HG02885 (cell line): ENCODE measurements at regions not wholly inside any gene's neighbourhood (a gene's known extent, or its start where the extent isn't known, plus 50 kb on each side); places are given as distances from the start of the nearest gene placed in this dataset.
"Not testable (repeated sequence)": the region's sequence is repeated elsewhere in the genome, so short reads cannot be mapped to it uniquely, and the experiment has no call there.

ENCODE experiments used
- ATAC-seq: cut with Tn5 transposase; IDR thresholded peaks from one replicate; pipeline ENCODE4 v1.9.1; 2021; ENCODE audit warnings: mild to moderate bottlenecking; ENCODE audit not compliant: unreplicated experiment, poor library complexity

DNA sequence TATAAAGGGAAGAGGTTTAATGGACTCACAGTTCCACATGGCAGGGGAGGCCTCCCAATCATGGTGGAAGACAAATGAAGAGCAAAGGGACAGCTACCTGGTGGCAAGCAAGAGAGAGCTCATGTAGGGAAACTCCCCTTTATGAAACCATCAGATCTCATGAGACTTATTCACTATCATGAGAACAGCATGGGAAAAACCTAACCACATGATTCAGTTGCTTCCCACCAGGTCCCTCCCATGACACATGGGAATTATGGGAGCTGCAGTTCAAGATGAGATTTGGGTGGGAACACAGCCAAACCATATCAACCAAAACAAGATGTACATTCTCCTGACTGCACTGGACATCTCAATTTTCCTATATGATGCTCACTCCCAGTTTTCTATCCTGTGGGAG is 174.4 kb upstream of the CCDC54 start:
- not testable (repeated sequence) for ATAC-seq

DNA sequence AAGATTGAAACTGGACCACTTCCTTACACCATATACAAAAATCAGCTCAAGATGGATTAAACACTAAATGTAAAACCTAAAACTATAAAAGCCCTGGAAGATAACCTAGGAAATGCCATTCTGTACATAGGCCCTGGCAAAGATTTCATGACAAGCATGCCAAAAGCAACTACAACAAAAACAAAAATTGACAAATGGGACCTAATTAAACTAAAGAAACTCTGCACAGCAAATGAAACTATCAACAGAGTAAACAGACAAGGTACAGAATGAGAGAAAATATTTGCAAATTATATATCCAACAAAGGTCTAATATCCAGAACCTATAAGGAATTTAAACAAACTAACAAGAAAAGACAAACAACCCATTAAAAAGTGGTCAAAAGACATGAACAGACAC is 173.1 kb upstream of the CCDC54 start:
- ATAC-seq: no peak

DNA sequence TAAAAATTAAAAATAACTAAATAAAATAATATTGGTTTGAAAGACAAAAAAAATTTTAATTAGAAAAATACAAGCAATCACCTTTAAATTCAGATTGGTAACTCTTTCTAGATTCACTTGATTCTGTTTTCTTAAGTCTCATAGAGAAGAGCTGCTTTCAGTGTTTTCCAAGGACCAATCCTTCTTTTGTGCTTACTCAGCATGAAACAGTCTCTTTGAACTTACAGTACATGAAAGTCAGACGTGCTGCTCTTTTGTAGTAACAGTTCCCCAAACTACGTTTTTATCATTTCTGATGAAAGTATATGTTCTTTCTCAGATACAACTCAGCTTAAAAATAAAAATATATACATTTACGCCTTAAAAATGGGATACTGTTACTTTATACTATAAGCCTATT is 171.9 kb upstream of the CCDC54 start:
- ATAC-seq: no peak

DNA sequence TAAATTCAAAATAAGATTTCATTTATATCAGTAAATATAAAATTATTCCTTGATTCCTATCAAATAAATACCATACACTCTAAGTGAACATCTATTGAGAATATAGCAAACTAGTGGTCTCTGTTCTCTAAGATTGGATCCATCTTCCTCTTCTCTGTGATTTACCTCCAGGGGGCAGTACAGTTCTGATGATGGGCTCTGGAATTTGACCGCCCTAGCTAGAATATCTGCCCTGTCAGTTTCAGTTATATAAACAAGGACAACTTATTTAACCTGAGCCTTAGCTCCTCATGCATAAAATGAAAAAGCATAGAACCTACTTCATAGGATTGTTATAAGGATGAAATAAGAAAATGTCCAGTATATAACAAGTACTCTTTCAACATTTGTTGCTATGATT is 171.1 kb upstream of the CCDC54 start:
- peak; percentile 74 for ATAC-seq

DNA sequence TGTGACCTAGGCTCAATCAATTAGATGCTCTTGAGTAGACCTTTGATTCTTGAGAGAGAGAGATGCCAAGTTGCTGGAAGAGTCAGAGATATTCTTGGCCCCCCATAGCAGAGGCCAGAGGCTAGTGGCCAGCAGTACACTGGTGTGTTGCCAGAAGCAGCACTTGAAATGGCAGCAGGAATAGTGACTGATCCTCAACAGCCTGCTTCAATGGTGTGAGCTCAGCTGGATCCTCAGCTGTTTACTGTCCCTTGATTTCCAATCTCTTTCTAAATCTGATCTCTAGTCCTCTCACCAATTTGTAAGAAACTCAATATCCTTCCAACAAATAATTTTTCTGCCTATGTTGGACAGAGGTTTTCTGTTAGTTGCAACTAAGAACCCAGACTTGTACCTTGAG is 170.3 kb upstream of the CCDC54 start:
- no peak for ATAC-seq

DNA sequence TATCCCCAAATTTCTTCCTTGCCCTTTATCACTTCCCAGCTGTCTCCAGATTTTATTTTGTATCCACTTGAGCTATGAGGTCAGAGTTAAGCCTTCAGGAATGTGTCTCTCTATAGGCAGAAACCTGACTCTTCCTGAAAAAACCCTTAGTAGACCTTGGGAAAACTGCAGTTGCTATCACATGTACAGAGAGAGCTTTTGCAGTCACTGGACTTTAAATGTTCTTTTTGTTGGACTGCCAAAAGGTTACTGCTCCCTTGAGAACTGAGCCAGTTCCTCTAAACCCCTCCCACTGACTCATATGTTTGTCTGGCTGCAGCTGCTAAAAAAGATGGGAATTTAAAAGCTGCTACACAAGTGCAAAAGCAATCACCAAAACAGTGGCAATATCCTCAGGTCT is 169.1 kb upstream of the CCDC54 start:
- ATAC-seq: no peak

DNA sequence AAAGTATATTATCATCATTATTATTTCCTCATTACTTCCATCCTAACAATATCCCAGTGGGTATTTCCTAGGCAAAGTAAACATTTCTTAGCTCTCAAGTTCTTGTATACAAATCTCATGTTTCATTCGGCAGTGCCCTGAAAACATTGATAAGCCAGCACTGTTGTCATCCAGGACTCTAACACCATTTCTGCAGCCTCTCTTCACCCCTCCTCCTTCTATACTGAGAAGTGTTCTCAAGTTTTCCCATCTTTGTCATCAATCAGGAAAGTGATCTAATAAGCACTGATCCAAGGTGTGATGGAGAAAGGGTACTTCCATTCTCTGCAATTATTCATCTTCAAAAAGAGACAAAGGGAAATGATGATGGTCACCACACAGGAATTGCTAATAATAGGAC is 168.4 kb upstream of the CCDC54 start:
- no peak for ATAC-seq

DNA sequence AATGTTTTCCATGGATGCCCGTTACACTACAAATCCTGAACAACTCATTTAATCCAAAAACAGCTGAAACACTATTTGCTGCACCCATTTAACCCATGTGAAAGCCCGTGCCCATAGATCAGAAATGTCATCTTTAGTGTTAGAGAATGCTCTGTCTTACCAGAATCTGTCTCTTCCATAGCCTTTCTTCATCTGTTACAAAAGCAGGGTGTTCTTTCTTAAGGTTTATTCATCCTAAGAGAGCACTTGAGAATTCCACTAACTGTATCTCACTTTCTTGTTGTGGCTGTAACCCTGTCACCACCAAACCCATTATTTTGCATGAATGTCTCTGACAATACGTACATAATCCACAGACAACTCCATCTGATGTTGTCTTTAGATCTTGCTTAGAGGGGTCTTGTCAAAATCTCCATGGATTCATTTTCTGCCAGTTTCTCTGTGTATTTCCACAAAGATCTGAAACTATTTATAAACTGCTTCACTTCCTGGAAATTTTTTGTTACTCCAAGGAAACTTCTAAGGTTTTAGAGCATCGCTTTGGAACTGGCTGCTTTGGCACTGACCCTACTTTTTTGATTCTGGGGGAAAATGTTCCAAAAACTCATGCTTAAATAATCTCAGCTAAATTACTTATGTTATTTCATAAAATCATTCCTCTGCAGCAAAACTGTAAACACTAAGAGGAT is 167.8 kb upstream of the CCDC54 start:
- ATAC-seq: no peak

DNA sequence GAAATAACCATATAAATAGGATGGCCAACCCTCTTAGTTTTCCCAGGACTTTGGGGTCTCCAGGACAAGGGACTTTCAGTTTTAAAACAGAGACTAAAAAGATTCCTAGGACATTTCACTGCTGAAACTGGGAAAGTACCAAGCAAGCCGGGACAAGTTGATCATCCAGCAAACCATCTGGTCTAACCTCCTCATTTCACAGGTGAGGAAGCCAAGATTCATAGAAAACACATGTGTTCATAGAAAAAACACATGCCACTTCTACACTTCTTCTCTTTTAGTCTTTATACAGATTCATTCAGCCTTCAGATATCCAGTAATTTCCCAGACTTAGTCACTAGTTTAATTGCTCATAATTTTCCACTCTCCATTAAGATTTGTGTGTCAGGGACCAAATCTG is 165.6 kb upstream of the CCDC54 start:
- no peak for ATAC-seq

DNA sequence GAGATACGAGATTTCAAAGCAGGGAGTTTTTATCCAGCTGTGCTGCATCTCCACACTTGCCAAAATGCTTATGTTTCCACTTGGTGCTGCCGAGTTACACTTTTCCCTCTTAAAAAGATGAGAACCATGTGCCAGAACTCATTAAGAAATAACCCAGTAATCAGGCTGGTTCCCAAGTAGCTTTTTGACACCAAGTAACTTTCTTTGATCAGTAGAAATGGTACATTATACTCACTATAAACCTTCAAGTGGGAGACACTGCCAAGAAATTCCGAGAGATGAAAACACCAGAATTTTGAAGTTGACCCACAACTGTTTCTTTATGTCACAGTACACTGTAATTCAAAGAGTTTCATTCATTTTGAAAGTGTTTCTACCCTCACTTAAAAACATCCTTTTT is 164.6 kb upstream of the CCDC54 start:
- no peak for ATAC-seq

DNA sequence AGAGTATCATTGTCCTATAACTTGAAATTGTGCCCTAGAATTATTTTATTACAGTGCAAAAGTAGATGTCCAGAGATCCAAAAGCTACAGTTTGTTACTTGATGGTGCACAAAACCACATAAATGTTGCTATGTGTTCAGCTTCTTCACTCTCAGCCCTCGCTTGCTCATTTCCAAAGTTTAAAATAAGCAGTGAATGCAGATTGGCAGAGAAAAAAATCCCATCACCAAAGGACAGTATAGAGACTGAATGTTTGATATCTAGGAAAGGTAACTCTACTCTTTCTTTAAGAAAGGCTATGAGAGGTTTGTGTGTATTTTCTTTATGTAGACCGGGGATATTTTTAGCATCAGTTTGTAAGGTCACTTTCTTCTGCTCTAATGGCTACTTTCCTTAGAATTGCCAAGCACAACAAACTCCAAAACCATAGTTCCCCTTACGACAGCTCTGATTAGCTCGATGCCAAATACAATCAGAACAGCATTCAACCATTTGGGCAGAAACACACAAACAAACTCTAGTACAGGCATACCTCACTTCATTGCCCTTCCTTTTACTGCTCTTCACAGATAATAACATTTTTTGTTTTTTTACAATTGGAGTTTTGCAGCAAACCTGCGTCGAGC is 164.1 kb upstream of the CCDC54 start:
- no peak for ATAC-seq

DNA sequence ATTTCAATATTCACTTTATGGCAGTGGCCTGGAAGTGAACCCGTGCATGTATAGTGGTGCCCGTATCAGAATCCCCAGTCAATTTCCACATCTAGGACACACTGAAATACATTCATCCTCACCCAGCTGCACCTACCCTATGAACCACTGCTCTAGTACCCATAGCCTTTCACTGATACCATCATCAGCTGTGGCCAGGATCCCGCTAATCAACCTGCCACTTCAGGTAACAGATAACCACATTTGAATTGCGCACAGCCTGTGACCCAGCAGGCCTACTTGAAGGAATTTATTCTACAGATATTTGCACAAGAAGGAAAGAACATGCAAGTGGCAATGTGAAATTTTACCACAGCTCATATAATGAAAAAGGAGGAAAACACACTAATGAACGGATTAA is 161.0 kb upstream of the CCDC54 start:
- ATAC-seq: no peak

DNA sequence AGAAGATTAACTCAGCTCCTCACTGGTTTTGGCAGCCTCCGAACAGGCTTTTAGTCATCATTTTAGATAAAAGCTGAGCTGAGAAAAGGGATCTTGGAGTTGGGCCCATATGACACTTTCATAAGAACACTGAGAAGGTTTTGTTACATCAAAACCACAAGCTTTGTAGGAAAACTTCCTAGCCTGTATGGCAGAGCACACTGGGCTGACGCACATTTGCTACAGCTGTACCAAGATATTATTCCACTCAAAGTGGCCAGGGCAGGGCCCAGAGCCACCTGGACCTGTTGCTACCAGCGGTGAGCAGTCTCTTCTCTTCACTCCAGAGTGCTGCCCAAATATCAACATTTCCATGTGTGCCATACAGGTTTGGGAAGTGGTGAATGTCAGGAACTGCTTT is 160.5 kb upstream of the CCDC54 start:
- no peak for ATAC-seq

DNA sequence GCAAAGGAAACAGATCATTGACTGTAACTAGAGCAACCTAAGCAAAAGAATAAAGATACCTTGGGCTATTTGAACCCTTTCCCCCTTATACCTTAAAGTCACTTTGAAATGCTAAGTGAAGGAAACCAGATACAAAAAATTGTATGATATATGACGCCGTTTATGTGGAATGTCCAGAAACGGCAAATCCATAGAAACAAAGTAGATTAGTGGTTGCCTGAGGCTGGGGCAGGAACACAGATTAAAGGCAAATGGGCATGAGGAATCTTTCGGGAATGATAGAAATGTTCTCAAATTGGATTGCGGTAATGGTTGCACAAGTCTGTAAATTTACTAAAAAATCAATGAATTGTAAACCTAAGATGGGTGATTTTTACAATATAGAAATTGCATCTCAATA is 160.1 kb upstream of the CCDC54 start:
- ATAC-seq: no peak

DNA sequence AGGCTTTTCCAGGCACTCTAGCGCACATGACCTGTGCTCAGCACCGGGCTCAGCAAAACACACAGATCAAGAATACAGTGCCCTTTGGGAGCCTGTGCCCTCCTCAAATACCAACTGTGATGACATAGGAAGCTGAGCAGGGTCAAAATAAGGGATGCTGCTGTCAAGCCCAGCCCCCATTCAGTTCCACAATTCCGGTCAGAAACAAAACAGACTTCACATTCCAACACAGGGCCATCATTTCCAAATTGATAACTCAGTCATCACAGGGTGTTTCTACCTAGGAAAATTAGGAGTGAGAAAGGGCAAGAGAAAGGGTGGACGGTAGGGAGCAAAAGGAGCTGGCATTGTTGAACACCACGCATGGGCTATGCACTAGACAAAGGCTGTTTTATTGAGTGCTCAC is 158.4 kb upstream of the CCDC54 start:
- no peak for ATAC-seq

DNA sequence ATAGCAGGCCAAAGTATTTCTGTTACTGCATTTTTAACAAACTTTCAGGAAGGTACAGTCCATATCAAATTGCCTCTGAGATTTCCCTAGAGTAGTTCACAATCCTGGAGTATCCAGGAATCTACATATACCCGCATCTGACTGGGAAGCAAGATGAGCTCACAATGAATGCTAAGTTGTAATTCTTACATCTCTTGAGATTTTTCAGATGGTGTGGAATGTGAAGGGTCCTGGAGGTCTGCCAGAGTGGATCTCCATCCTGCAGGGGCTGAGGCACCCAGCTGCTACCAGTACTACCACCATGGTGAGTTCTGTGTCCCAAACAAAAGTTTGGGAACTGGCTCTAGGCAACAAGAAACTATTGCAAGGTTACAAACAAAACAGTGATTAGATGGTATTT is 156.7 kb upstream of the CCDC54 start:
- ATAC-seq: no peak

DNA sequence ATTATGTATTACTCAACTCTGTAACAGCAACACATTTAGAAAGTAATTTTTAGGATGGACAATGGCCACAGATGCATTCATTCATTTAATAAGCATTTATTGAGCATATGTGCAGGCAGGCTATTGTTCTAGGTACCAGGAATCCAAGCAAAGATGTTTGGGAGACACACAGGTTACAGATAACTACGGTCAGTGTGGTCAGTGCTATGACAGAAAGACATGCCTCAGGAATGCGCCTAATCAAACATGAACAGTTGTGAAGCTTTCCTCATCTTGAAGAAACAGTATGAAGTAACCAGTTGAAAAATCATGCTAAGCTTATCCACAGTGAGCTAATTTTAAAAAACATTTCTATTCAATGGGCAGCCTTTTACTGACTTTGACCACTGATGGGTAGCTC is 155.4 kb upstream of the CCDC54 start:
- ATAC-seq: no peak

DNA sequence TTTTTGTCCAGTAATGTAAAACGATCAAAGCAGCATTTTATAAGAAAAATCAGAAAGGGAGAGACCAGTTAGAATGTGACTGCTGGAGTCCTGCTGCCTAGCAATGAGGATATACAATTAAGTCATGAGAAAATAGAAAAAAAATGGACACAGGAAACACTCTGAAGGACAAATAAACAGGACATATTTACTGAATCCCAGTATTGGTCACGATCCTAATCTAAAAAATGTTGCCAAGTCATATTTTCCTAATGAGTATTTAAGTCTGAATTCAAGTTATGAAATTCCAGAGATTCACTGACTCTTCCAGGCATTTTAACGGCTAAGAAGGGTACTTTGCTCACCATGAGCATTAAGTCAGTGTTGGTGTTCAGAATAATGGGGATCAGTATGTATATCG is 154.3 kb upstream of the CCDC54 start:
- ATAC-seq: no peak

DNA sequence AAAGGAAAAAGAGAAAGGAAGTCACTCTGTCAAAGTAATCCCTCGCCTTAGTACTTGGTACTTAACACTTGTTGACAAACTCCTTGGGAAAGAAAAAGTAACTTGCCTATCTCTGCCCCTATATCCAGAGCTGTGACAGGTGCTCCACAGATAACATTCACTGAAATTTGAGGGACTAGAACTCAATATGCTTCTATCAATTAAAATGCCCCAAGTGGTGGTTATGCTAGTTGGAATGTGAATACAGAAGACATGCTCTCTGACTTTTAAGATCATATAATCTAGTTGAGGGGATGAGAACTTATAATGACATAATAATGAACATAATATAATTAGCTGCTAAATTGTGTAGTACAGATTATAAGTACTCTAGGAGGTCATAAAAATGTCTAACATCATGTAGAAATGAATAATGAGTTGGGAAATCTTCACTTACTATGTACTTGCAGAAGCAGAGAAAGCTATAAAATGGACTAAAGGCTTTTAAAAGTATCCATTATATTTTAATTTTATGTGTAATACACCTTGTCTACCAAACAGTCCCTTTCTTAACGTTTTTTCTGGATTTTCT is 153.1 kb upstream of the CCDC54 start:
- no peak for ATAC-seq

DNA sequence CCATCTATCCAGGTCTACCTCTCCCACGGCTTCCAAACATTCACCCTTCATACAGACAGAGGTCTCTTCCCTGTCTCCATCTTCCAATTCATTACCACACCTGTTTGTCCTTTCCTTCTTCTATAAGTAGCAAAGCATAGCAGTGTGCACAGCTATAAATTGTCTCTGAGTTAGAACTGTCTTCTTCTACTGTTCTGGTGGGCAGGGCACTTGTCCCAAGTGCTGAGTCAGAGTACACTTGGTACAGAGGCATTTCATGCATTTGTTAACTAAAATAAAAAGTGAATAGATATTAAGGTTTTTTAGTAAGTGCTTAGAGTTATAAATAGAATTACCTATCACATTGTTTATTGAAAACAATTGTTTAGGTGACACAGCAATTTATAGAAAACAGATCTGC is 150.1 kb upstream of the CCDC54 start:
- ATAC-seq: no peak

DNA sequence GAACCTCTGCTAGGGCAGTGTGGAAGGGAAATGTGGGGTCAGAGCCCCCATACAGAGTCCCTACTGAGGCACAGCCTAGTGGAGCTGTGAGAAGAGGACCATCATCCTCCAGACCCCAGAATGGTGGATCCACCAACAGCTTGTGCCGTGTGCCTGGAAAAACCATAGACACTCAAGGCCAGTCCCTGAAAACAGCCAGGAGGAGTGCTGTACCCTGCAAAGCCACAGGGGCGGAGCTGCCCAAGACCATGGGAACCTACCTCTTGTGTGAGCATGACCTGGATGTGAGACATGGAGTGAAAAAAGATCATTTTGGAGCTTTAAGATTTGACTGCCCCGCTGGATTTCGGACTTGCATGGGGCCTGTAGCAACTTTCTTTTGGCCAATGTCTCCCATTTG is 143.4 kb upstream of the CCDC54 start:
- ATAC-seq: not testable (repeated sequence)
